ENCODE measurements at regions not wholly inside any gene's neighbourhood (a gene's known extent, or its start where the extent isn't known, plus 50 kb on each side); places are given as distances from the start of the nearest gene placed in this dataset.

GRCh38 chr13:23087880-23088279 lies 92.9 kb upstream of the SGCG start:
- intact Hi-C loops (cut with micrococcal nuclease) (no loop called here), in situ Hi-C loops (cut with MboI; ENCODE audit: low sequenced_read_pairs) (no loop called here), dilution Hi-C loops (cut with HindIII; ENCODE audit: low sequenced_read_pairs, unreplicated experiment) (no loop called here)
- no peak overlapping the region for H3K14ac ChIP-seq (replicated peaks; ENCODE audit: low read depth, low read length)
- H3K56ac ChIP-seq (ENCODE audit: extremely low read depth, insufficient read depth, low read length) = no peak overlapping the region
- H3K4me3 ChIP-seq (ENCODE audit: insufficient read depth, low read depth, low read length) = no peak overlapping the region
- no CpG with 5 or more reads among the region's 1 CpG for WGBS, 2 experiments (ENCODE audit: extremely low coverage in 2 of 2, insufficient read length in 1 of 2)
- H3K9me3 ChIP-seq (ENCODE audit: control insufficient read depth, insufficient read depth, low read length) = no peaks in the 10 kb centered on the region
- ChIA-PET POLR2A (ENCODE audit: unreplicated experiment) (no interaction called here), CTCF (interaction anchor here (1.0 to 1.2 kb wide), 2 partner anchors 14 to 26 kb away, joined by 3 read pairs; no protein-coding TSS in a partner anchor)
- no peak overlapping the region for H2AK9ac ChIP-seq (replicated peaks; ENCODE audit: low read depth, low read length, poor library complexity)
- H3K18ac ChIP-seq (ENCODE audit: low read depth, low read length) = no peak overlapping the region
- H2AFZ ChIP-seq (replicated peaks; ENCODE audit: low read length, poor library complexity) = no peak overlapping the region
- H4K8ac ChIP-seq (ENCODE audit: low read depth in 2 of 2, low read length in 2 of 2) = no peak overlapping the region
- H2AK5ac ChIP-seq (ENCODE audit: low read depth, low read length) = no peak overlapping the region
- H3K27me3 ChIP-seq (ENCODE audit: control insufficient read depth, insufficient read depth, low read length) = no peaks in the 10 kb centered on the region
- H3K4me1 ChIP-seq (ENCODE audit: control insufficient read depth, insufficient read depth, low read length) = no peaks in the 10 kb centered on the region
- TF ChIP-seq CHD1 (IDR thresholded peaks at IDR 0.05; ENCODE audit: low read depth, low read length) (no peak), ELK1 (IDR thresholded peaks at IDR 0.05; ENCODE audit: borderline replicate concordance, low read depth, low read length) (no peak), USF2 (IDR thresholded peaks at IDR 0.05; ENCODE audit: low read depth, low read length) (no peak), RAD21 (IDR thresholded peaks at IDR 0.05; ENCODE audit: low read length) (no peak), MXI1 (IDR thresholded peaks at IDR 0.05; ENCODE audit: borderline replicate concordance, low read depth, low read length) (no peak), BHLHE40 (IDR thresholded peaks at IDR 0.05; ENCODE audit: low read depth, low read length) (no peak), MAFK (IDR thresholded peaks at IDR 0.05; ENCODE audit: low read depth, low read length) (no peak), MAZ (IDR thresholded peaks at IDR 0.05; ENCODE audit: borderline replicate concordance, low read depth, low read length) (no peak), NFE2L2 (IDR thresholded peaks at IDR 0.05; ENCODE audit: low read depth, low read length) (no peak), SMC3 (IDR thresholded peaks at IDR 0.05; ENCODE audit: low read depth, low read length) (0 out of 2 replicates have a peak, but pooled peaks have one; percentile 4), RCOR1 (IDR thresholded peaks at IDR 0.05; ENCODE audit: insufficient replicate concordance, low read length) (no peak), CEBPB (IDR thresholded peaks at IDR 0.05; ENCODE audit: low read depth, low read length) (no peak), RFX5 (IDR thresholded peaks at IDR 0.05; ENCODE audit: low read depth, low read length) (no peak), CTCF (conservative IDR thresholded peaks at IDR 0.05; ENCODE audit: low read depth, low read length) (peak; percentile 31), FOS (IDR thresholded peaks at IDR 0.05; ENCODE audit: low read depth, low read length) (no peak), POLR2A (IDR thresholded peaks at IDR 0.05; ENCODE audit: low read depth, low read length) (no peak)
- no peak overlapping the region for H3K4ac ChIP-seq (ENCODE audit: low read depth, low read length)
- H3K4me2 ChIP-seq (ENCODE audit: low read depth, low read length) = no peak overlapping the region
- no peak overlapping the region for H2BK120ac ChIP-seq (ENCODE audit: low read depth, low read length)
- H3K79me1 ChIP-seq (ENCODE audit: low read depth in 1 of 2, low read length in 2 of 2) = no peaks in the 10 kb centered on the region
- H2BK5ac ChIP-seq (ENCODE audit: low read depth, low read length, poor library complexity, severe bottlenecking) = no peak overlapping the region
- no peak overlapping the region for H4K91ac ChIP-seq (ENCODE audit: insufficient read depth, low read depth, low read length)
- peak; percentile 49; the same call in 1 of the 2 replicates for ATAC-seq (ENCODE audit: low read depth)
- DNase-seq = peak; percentile 20
- no peaks in the 10 kb centered on the region for H3K9me1 ChIP-seq (ENCODE audit: insufficient read depth, low read length)
- H4K20me1 ChIP-seq (ENCODE audit: insufficient read depth, low read length) = no peaks in the 10 kb centered on the region
- no peak overlapping the region for H3K23ac ChIP-seq (ENCODE audit: low read depth, low read length)
- BruUV-seq (replicated peaks) = no TSS peak
- no peak overlapping the region for H4K5ac ChIP-seq (ENCODE audit: low read depth, low read length)
- H2BK15ac ChIP-seq (ENCODE audit: low read depth, low read length) = no peak overlapping the region
- H2BK20ac ChIP-seq (ENCODE audit: low read depth, low read length) = no peak overlapping the region
- no peaks in the 10 kb centered on the region for H3K36me3 ChIP-seq (ENCODE audit: control insufficient read depth, insufficient read depth, low read length)
- H3K9ac ChIP-seq (ENCODE audit: low read depth, low read length) = no peak overlapping the region
- H3K27ac ChIP-seq (ENCODE audit: insufficient read depth, low read length) = no peak overlapping the region
